Tibial nerve (tissue), 4 donors: ENCODE measurements at regions not wholly inside any gene's neighbourhood (a gene's known extent, or its start where the extent isn't known, plus 50 kb on each side); places are given as distances from the start of the nearest gene placed in this dataset.

Experiments
- CTCF ChIP-seq, 5 experiments: fragments of 200-600 bp in 3 of 5; fragments of 450-650 bp in 2 of 5; sonication (generic) in 3 of 5; IDR thresholded peaks; one replicate each; pipeline ENCODE4 v1.5.1; 2016 to 2019; ENCODE audit warnings: antibody characterized with exemption in 5 of 5, mild to moderate bottlenecking in 3 of 5, moderate library complexity in 2 of 5
- EP300 ChIP-seq, 2 donors: sonication (generic); formaldehyde crosslinking; IDR thresholded peaks; one replicate each; pipeline ENCODE4 v1.6.1; 2017; ENCODE audit warnings: antibody characterized with exemption in 2 of 2, mild to moderate bottlenecking in 1 of 2
- POLR2A ChIP-seq, 2 donors: fragments of 450-650 bp; IDR thresholded peaks; one replicate each; pipeline ENCODE4 v1.6.1; 2017; ENCODE audit warnings: antibody characterized with exemption in 2 of 2, mild to moderate bottlenecking in 2 of 2, moderate library complexity in 2 of 2

- TF ChIP-seq POLR2A (IDR thresholded peaks at IDR 0.05) = no peak
- no peak for TF ChIP-seq CTCF (IDR thresholded peaks at IDR 0.05)
- no peak for TF ChIP-seq EP300 (IDR thresholded peaks at IDR 0.05)
Observed at GRCh38 chr5:91282210-91282609, 100.9 kb downstream of the ARRDC3 start.
